Loucy (cell line): ENCODE measurements at regions not wholly inside any gene's neighbourhood (a gene's known extent, or its start where the extent isn't known, plus 50 kb on each side); places are given as distances from the start of the nearest gene placed in this dataset.

ENCODE experiments used
- H2AFZ ChIP-seq: fragments of 200-600 bp; sonication (generic); 2 replicates; pipeline ENCODE4 v1.6.0; 2016; ENCODE audit warnings: antibody characterized with exemption, mild to moderate bottlenecking, low read length, moderate library complexity
- H3F3A ChIP-seq: fragments of 200-600 bp; 2 replicates; pipeline ENCODE4 v1.6.0; 2016; ENCODE audit warnings: antibody characterized with exemption, low read depth, mild to moderate bottlenecking
- H3K27me3 ChIP-seq: fragments of 200-600 bp; sonication (generic); 2 replicates; pipeline ENCODE4 v1.6.1; 2014; ENCODE audit warnings: low read length, mild to moderate bottlenecking; ENCODE audit not compliant: insufficient read depth, poor library complexity, severe bottlenecking
- H3K36me3 ChIP-seq: fragments of 200-600 bp; sonication (generic); 2 replicates; pipeline ENCODE4 v1.6.1; 2016; ENCODE audit warnings: low read length; ENCODE audit not compliant: insufficient read depth
- H3K4me1 ChIP-seq: fragments of 200-600 bp; sonication (generic); 2 replicates; pipeline ENCODE4 v1.5.1; 2014; ENCODE audit warnings: low read length, mild to moderate bottlenecking; ENCODE audit not compliant: insufficient read depth, poor library complexity, severe bottlenecking
- H3K4me2 ChIP-seq: fragments of 200-600 bp; sonication (generic); 2 replicates; pipeline ENCODE4 v1.6.0; 2014; ENCODE audit warnings: antibody characterized with exemption, low read length, low read depth, mild to moderate bottlenecking; ENCODE audit not compliant: poor library complexity, severe bottlenecking
- H3K4me3 ChIP-seq: fragments of 200-600 bp; sonication (generic); 2 replicates; pipeline ENCODE4 v1.5.1; 2014; ENCODE audit warnings: low read length, mild to moderate bottlenecking, mixed read lengths; ENCODE audit not compliant: poor library complexity, severe bottlenecking
- H3K79me2 ChIP-seq: fragments of 200-600 bp; sonication (generic); 2 replicates; pipeline ENCODE4 v1.6.1; 2014; ENCODE audit warnings: low read length; ENCODE audit not compliant: insufficient read depth
- H3K9ac ChIP-seq: fragments of 200-600 bp; sonication (generic); 2 replicates; pipeline ENCODE4 v1.6.0; 2014; ENCODE audit warnings: mild to moderate bottlenecking, low read depth, low read length, moderate library complexity; ENCODE audit not compliant: poor library complexity, severe bottlenecking
- H3K9me2 ChIP-seq: fragments of 200-600 bp; sonication (generic); replicated peaks from 2 replicates; pipeline ENCODE4 v1.6.1; 2016; ENCODE audit warnings: low read depth, low read length, mixed read lengths
- H3K9me3 ChIP-seq: fragments of 200-600 bp; sonication (generic); 2 replicates; pipeline ENCODE4 v1.6.1; 2014; ENCODE audit warnings: mild to moderate bottlenecking, antibody characterized with exemption, low read length, low read depth; ENCODE audit not compliant: insufficient read depth
- H4K20me1 ChIP-seq: fragments of 200-600 bp; sonication (generic); 2 replicates; pipeline ENCODE4 v1.6.0; 2014; ENCODE audit warnings: antibody characterized with exemption, low read length, mild to moderate bottlenecking; ENCODE audit not compliant: insufficient read depth, poor library complexity, severe bottlenecking
- CTCF ChIP-seq: fragments of 200-600 bp; sonication (generic); conservative IDR thresholded peaks from 2 replicates; pipeline ENCODE4 v1.5.1; 2014; ENCODE audit warnings: mild to moderate bottlenecking, antibody characterized with exemption, low read length
- EZH2phosphoT487 ChIP-seq: fragments of 200-600 bp; IDR thresholded peaks from 2 replicates; pipeline ENCODE4 v1.6.1; 2018; ENCODE audit warnings: antibody characterized with exemption, mild to moderate bottlenecking, moderate library complexity, borderline replicate concordance

GRCh38 chr1:242826701-242827336 is 302.3 kb upstream of the PLD5 start:
- Histone ChIP-seq H3K27me3 (no peaks in the 10 kb centered on the region), H3K9me3 (no peaks in the 10 kb centered on the region), H3K9me2 (no peaks in the 10 kb centered on the region), H2AFZ (no peak overlapping the region), H3K36me3 (no peaks in the 10 kb centered on the region), H3K9ac (no peak overlapping the region), H4K20me1 (no peaks in the 10 kb centered on the region), H3K4me1 (no peaks in the 10 kb centered on the region), H3K4me3 (no peak overlapping the region), H3K79me2 (no peaks in the 10 kb centered on the region), H3F3A (no peaks in the 10 kb centered on the region), H3K4me2 (no peak overlapping the region)
- TF ChIP-seq EZH2phosphoT487 (no peak), CTCF (no peak)

GRCh38 chr1:242824435-242824834 is 299.9 kb upstream of the PLD5 start:
- Histone ChIP-seq H3K9me3 (no peaks in the 10 kb centered on the region), H3K9ac (no peak overlapping the region), H3K4me3 (no peak overlapping the region), H3K9me2 (no peaks in the 10 kb centered on the region), H3K4me2 (no peak overlapping the region), H3K27me3 (no peaks in the 10 kb centered on the region), H3F3A (no peaks in the 10 kb centered on the region), H3K36me3 (no peaks in the 10 kb centered on the region), H2AFZ (no peak overlapping the region), H4K20me1 (no peaks in the 10 kb centered on the region), H3K4me1 (no peaks in the 10 kb centered on the region), H3K79me2 (no peaks in the 10 kb centered on the region)
- TF ChIP-seq CTCF (no peak), EZH2phosphoT487 (no peak)

- H4K20me1 ChIP-seq, result no peaks in the 10 kb centered on the region
- no peaks in the 10 kb centered on the region for H3K9me2 ChIP-seq
- no peaks in the 10 kb centered on the region for H3K4me1 ChIP-seq
- no peaks in the 10 kb centered on the region for H3K9me3 ChIP-seq
- H3K36me3 ChIP-seq, result no peaks in the 10 kb centered on the region
- H3K4me3 ChIP-seq, result no peak overlapping the region
- no peaks in the 10 kb centered on the region for H3K27me3 ChIP-seq
- H3F3A ChIP-seq, result no peaks in the 10 kb centered on the region
- no peak overlapping the region for H2AFZ ChIP-seq
- H3K79me2 ChIP-seq, result no peaks in the 10 kb centered on the region
- no peak overlapping the region for H3K4me2 ChIP-seq
- H3K9ac ChIP-seq, result no peak overlapping the region
- TF ChIP-seq EZH2phosphoT487, result no peak
- no peak for TF ChIP-seq CTCF
These were observed 289.1 kb upstream of the PLD5 start for GRCh38 chr1:242813490-242814091.
